GM19452 (cell line): ENCODE measurements at regions not wholly inside any gene's neighbourhood (a gene's known extent, or its start where the extent isn't known, plus 50 kb on each side); places are given as distances from the start of the nearest gene placed in this dataset.
"Not testable (repeated sequence)": the region's sequence is repeated elsewhere in the genome, so short reads cannot be mapped to it uniquely, and the experiment has no call there.

Experiments used
- ATAC-seq: cut with Tn5 transposase; IDR thresholded peaks from one replicate; pipeline ENCODE4 v1.9.1; 2021; ENCODE audit not compliant: unreplicated experiment

DNA sequence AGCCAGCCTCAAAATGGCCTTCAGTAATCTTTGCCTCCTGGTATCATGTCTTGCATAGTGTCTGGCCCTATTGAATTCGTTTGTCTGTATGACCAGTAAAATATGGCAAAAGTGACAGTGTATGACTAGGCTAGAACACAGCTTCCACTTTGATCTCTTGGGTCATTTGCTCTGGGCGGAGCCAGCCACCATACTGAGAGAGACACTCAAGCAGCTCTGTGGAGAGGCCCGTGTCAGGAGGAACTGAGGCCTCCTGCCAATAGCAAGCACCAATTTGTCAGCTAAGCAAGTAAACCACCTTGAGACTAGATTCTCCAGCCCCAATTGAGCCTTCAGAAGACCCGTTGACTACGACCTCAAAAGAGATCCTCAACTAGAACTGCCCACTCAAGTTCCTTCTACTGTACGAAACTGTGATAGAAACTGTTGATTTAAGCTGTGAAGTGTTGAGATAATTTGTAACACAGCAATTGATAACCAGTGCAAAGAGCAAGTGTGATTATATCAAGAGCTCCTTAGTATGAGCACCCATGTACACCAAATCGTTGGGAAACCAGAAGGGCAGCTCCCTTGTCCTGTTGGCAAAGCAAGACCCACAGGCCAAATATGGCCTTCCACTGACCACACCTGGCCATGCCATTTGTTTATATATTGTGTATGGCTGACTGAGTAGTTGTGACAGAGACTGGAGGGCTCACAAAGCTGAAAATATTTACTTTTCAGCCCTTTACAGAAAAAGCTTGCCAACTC, 52.7 kb upstream of the SERBP1 start:
- ATAC-seq, result no peak

DNA sequence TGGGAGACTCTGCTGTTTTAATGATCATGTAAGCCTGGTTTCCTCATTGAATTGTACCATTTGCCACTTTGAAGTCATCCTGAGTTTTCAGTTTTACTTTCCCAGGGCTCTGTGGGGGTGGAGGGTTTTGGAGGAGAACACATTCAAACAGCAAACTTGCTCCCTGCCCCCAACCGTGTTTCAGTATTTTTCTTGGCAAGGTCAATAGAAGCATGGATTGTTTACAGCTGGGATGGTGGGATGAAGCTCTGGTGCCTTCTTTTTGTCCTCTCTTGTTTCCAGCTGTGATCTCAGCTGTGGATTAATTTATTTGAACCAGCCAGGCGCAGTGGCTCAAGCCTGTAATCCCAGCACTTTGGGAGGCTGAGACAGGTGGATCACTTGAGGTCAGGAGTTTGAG, 54.3 kb upstream of the SERBP1 start:
- no peak for ATAC-seq

DNA sequence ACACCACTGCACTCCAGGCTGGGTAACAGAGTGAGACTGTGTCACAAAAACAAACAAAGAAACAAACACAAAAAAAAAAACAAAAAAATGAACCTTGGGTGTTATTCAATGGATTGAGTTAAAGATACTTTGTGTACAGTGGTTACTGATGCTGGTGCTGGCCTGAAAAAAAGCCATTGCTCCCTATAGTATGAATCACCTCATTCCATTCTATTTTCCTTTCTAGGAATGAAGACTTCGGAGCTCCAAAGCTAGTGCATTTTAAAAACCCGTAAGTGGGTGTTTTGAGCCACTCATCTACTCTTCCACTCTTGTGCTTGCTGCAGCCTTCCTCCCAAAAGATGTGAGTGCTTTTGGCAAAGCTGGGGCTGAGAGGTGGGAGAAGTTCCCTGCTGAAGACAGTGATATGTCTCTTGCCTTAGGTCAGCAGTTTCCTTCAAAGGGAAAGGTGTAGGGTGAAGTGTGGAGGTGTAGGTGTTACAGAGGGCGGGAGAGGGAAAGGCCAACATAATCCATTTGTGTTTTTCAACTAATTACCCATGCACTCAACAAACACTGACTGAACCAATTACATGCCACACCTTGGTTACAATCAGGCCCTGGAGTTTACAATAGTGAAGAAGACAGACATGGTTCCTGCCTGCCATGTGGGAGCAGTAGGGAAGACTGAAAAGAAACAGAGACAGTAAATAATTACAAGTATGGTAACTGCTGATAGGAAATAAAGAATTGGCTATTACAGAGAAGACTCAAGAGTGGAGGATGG, 55.0 kb upstream of the SERBP1 start:
- no peak for ATAC-seq

DNA sequence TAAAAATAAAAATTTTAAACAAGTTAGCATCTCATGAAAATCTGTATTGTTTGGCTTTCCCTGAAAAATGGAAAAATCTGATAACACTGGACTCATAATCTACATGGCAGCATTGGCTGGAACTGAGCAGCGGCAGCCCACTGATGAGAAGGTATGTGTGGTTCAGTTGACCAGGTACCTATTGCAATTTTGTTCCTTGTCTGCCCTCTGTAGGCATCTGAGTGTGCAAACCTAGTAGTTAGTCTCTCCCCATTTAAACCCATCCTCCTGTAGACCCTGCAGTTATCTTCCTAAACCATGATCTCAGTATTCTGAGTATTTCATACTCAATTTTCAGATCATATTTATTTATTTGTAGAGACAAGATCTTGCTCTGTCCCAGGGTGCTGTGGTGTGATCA, 59.4 kb upstream of the SERBP1 start:
- no peak for ATAC-seq

DNA sequence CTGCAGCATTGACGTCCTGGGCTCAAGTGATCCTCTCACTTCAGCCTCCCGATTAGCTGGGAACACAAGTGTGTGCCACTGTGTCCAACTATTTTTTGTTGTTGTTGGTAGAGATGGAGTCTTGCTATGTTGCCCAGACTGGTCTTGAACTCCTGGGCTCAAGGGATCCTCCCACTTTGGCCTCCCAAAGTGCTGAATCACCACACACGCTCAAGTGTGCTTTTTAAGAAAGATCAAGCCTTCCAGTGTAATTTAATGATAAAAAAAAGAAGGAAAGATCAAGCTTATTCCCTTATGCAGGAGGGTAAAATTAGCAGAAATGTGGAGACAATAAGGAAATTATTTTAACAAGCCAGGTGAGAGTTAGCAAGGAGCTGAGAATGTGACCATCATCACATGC, 61.1 kb upstream of the SERBP1 start:
- no peak for ATAC-seq

DNA sequence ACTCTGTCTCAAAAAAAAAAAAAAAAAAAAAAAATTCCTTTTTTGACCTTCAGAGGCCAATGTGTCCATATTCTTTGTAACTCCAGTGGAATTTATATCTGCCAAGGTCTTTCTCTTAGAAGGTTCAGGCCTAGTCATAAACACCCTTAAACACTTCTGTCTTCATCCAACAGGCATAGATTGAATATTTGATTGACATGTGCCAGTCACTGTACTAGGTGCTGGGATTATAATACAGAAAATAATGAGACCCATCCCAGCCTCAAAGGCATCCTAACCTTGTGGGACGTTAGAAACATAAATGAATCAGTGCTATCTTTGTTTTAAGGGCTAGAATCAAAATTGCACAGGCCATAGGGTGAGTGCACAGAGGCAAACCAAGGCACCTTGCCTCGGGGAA, 62.9 kb upstream of the SERBP1 start:
- no peak for ATAC-seq

DNA sequence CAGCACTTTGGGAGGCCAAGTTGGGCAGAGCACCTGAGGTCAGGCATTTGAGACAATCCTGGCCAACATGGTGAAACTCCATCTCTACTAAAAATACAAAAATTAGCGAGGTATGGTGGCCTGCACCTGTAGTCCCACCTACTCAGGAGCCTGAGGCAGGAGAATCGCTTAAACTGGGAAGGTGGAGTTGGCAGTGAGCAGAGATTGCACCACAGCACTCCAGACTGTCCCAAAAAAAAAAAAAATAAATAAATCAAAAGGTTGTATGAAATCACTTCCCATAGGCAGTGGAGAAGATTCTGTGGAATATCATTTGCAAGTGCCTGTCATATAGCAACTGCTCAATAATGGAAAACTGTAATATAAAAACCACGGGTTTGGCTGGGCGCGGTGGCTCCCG, 65.1 kb upstream of the SERBP1 start:
- ATAC-seq, result no peak

DNA sequence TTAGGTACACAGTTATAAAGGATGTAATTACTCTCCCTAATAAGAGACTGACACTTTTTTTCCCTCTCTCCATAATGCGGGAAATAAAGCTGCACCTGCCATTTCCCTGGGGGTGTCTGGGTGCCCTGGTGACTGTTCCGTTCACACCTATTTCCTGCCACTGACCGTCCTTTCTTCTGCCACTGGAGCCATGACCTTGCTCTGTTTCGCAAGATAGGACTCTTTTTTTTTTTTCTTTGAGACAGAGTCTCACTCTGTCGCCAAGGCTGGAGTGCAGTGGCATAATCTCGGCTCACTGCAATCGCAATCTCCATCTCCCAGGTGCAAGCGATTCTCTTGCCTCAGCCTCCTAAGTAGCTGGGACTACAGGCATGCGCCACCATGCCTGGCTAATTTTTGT, 66.1 kb upstream of the SERBP1 start:
- no peak for ATAC-seq

DNA sequence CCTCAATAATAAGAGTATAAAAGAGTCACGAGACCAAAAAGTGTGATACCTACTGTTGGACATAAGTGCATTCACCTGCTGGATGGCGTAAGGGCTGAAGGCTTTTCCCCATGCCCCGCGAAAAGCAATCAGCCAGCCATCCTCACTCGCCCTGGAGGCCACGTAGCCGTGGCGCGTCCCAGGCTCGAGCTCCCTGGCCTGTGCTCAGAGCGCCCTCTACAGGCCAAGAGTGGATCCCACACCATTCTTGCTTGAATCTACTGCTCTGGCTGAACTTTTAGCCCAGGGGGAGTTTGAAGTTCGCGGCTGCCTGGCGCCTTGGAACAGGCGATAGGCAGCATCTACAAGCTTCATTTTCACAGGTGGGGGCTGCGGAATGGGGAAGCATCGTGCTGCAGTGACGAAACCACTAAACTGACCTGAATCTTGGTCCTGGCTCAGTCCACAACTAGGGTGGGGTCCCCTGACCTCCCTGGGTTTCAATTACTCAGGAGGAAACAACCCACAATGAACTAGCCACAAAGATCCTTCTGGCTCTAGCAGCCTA, 70.3 kb upstream of the SERBP1 start:
- peak; percentile 99 for ATAC-seq

DNA sequence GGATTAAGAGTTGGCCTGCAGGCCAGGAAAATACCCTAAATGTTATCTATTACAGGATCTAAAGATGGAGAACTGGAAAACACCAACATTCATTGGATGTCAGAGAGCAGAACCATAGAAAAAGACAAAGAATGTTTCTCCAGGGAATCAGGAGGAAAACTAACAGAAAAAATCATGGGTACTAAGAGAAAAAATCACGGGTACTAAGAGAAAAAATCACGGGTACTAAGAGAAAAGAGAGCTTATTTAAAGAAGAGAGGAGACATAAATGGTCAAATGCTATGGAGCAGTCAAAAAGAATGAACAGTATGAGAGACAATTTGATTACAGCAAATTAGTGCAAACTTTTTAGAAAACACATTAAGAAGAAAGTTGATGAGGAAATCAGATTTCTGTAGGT, 73.8 kb upstream of the SERBP1 start:
- no peak for ATAC-seq

DNA sequence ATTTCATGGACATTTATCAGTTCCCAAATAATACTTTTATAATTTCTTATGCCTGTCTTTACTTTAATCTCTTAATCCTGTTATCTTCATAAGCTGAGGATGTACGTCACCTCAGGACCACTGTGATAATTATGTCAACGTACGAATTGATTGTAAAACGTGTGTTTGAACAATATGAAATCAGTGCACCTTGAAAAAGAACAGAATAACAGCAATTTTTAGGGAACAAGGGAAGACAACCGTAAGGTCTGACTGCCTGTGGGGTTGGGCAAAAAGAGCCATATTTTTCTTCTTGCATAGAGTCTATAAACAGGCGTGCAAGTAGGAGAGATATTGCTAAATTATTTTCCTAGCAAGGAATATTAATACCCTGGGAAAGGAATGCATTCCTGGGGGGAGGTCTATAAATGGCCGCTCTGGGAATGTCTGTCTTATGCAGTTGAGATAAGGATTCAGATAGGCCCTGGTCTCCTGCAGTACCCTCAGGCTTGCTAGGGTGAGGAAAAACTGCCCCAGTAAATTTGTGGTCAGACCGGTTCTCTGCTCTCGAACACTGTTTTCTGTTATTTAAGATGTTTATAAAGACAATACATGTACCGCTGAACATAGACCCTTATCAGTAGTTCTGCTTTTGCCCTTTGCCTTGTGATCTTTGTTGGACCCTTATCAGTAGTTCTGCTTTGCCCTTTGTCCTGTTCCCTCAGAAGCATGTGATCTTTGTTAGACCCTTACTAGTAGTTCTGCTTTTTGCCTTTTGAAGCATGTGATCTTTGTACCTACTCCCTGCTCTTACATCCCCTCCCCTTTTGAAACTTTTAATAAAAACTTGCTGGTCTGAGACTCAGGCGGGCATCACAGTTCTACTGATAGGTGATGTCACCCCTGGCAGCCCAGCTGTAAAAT, 83.4 kb upstream of the SERBP1 start:
- ATAC-seq, result not testable (repeated sequence)

DNA sequence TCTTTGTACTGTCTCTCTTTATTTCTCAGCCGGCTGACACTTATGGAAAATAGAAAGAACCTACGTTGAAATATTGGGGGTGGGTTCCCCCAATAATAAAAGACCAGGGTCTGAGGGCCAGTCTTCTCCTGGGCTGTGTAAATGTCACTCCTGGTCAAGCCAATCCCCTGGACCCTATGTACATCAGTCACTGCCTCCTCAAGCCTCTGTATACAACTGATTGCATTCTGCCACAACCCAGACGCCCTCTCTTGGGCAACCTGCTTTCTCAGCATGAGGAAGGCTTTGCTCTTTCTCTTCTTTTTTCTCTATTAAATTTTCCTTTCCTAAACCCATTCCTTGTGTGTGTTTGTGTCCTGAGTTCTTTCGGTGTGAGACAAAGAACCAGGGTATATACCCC, 84.1 kb upstream of the SERBP1 start:
- no peak for ATAC-seq

DNA sequence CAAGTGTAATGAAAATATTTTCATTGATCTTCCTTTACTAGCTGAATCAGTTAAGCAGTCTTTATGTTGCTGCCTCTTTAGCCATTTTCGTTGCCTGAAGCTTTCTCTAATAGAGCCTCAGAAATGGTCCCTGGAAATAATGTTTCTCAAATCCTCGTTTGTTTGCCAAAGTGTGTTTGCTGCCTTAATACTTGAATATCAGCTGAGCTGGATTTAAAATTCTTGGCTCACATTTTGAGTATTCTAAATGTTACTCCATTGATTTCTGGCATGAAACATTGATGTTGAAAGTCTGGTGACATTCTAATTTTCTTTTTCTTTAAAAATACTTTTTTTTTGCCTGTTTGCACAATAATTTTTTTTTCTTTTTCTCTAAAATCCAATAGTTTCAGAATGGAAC, 84.6 kb upstream of the SERBP1 start:
- ATAC-seq, result no peak

DNA sequence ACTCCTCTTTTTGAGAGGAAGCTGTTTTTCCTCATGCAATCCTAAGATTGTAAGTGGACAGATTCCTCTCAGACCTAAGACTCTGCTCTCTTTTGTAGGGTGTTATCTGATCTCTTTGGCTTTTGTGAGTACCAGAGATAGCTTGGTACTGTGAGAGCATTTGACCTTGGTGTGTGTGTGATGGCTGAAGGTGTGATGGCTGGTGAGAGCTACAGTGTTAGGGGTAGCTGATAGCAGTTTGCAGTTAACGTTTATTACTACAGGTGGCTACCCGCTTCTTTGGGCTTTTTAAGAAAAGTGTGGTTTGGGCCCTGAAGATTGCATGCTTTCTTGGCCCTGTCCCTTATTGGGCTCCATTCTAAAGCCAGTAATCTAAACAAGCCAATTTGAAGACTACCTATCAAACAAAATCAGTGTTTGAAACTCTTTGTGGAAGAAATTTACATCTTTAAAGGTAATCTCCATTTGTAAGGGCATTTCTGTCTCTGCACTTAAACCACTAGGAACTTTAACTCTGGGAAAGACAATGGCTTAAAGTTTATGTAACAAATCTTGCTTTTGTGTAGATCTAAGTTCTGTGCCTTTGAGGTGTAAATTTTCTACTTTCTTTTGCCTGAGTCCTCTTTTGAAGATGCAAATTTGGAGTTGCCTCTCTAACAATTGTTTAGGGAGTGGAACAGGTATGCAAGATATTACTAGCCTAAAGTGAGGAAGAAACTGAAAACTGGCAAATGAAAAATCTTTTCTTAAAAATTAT, 85.3 kb upstream of the SERBP1 start:
- ATAC-seq, result no peak

DNA sequence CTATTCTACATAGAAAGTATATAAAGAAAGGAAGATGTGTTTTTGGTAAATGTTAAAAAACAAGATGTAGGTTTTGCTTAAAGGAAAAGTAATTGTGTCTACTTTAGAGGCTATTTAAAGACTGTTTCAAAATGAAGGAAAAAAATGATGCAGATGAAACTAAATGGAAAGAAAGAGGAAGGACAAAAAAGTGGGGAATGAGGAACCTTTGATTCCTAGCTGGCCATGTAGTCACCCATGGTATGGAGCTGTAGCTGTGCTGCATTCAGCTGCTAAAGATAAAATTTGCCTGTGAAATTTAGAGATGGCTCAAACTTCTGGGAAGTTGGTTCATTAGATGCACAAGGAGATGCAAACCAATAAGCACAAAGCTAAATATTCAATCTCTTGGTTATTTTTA, 86.8 kb upstream of the SERBP1 start:
- no peak for ATAC-seq

DNA sequence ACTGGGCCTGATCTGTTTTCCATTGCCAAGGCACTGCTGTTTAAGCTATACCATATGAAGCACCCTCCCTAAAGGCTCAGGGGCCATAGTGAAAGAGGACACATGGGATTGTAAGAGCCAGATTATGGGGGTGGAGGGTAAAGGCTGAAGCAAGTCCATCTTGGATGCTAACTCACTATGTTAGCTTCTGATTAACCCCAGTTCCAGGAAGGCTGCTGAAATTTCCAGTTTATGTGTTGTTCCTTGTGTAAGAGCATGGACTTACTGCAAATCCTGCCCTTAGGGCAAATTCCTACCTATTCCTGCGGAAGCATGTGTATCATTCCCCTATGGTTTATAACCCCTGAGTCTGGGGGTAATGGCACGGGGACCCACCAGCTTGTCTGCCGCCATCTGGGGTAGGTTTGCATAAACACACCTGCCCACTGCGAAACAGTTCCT, 91.8 kb upstream of the SERBP1 start:
- ATAC-seq, result no peak

DNA sequence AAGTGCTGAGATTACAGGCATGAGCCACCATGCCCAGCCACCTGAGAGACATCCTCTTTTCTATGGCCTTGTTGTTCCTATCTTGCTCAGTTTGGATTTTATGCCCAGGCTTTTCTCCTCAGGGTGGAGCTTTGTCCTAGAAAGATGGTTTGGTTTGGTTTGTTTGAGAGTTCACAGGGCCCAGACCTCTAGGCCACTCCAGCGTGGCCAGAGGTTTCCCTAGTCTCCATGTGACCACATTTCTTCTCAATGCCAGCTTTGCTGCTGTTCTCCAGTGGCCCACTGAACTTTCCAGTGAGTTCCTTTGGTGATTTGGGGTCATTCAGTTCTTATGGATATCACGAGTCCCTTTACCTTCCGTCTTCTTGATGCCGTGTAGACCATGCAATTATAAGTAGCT, 92.6 kb upstream of the SERBP1 start:
- no peak for ATAC-seq

DNA sequence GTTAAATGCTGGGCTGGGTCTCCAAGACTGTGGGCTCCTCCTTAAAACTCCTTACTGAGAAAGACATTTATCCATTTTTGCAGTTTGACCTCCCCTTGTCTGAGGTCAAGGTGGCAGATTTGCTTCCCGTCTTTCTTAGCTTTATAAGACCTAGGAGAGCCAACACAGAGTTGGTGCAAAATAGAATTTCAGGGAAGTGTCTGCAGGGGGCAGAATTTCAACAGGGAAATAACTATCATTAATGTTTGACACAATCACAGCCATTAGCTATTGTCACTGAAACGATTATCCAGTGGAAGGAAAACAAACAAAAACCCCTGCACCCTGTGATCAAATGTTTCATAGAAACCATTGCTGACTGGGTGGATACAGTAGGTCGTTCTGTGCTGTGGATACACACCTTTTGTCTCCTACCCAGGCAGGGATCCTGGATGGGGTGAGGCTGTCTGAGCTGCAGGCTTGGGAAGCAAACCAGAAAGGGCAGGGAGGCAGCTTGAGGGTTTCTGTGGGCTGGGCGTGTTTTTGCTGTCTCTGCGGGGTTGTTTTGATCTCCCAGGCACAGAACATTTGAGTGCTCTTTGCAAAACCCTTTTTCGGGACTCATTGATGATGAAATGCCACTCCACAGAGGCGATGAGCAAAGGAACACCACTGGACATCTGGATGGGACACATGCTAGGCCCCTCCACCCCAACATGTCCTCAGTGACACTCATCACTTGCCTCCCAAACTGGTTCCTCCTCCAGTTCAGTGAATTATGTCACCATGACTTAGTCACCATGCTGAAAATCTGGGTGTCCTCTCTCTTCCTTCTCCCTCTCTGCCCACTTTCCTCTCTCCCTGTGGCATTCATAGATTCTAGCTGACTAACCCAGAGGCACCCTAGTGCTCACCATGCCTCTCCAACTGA, 94.2 kb upstream of the SERBP1 start:
- ATAC-seq, result no peak

DNA sequence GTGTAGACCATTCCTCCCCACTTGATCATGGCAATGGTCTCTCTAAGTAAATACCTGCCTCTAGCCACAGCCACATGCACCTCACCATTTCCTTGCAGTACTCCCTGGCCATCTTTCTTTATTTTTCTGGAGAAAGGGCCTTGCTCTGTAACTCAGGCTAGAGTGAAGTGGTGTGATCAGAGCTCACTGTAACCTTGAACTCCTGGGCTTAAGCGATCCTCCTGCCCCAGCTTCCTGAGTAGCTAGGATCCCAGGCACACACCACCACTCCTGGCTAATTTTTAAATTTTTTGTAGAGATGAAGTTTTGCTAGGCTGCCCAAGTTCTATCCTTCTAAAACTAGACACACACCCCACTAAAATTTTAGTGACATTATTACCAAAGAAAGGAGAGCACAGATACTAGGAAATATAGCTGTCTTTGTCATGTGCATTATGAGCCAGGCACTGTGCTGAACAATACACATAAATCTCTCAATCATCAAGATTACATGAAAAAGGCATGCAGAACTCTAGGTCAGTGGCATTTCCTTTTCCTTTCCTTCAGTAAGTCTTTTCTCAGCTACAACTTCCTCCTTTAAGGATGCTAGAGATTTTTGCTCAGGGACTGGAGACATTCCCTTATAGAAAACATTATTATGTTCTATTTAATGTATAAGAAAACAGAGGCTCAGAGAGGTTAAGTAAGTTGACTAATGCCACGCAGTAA, 95.0 kb upstream of the SERBP1 start:
- no peak for ATAC-seq
